OCI-LY1 (cell line): ENCODE measurements at regions not wholly inside any gene's neighbourhood (a gene's known extent, or its start where the extent isn't known, plus 50 kb on each side); places are given as distances from the start of the nearest gene placed in this dataset.

Experiments
- H2AFZ ChIP-seq: fragments of 200-600 bp; sonication (generic), shearing (Covaris generic); 2 replicates; pipeline ENCODE4 v1.6.0; 2014; ENCODE audit warnings: antibody characterized with exemption, mild to moderate bottlenecking, low read length
- H3F3A ChIP-seq: fragments of 200-600 bp; sonication (generic), shearing (Covaris generic); 2 replicates; pipeline ENCODE4 v1.6.0; 2014; ENCODE audit warnings: mild to moderate bottlenecking, antibody characterized with exemption, low read length, moderate library complexity; ENCODE audit not compliant: insufficient read depth
- H3K27ac ChIP-seq: fragments of 200-600 bp; sonication (generic); 2 replicates; pipeline ENCODE4 v1.5.1; 2014; ENCODE audit warnings: low read length, mixed run types, mild to moderate bottlenecking, low read depth; ENCODE audit not compliant: poor library complexity, severe bottlenecking
- H3K27me3 ChIP-seq: fragments of 200-600 bp; sonication (generic); 2 replicates; pipeline ENCODE4 v1.6.0; 2014; ENCODE audit warnings: antibody characterized with exemption, mild to moderate bottlenecking, low read length, moderate library complexity; ENCODE audit not compliant: insufficient read depth
- H3K36me3 ChIP-seq: fragments of 200-600 bp; sonication (generic); 2 replicates; pipeline ENCODE4 v1.6.1; 2014; ENCODE audit warnings: mild to moderate bottlenecking, antibody characterized with exemption, low read length, moderate library complexity, mixed read lengths; ENCODE audit not compliant: insufficient read depth
- H3K4me1 ChIP-seq: fragments of 200-600 bp; sonication (generic); 2 replicates; pipeline ENCODE4 v1.5.1; 2014; ENCODE audit warnings: mild to moderate bottlenecking, low read length, moderate library complexity; ENCODE audit not compliant: insufficient read depth, severe bottlenecking
- H3K4me2 ChIP-seq: fragments of 200-600 bp; sonication (generic), shearing (Covaris generic); 2 replicates; pipeline ENCODE4 v1.6.1; 2014; ENCODE audit warnings: low read length
- H3K4me3 ChIP-seq: fragments of 200-600 bp; sonication (generic); 2 replicates; pipeline ENCODE4 v1.5.1; 2014; ENCODE audit warnings: low read length, low read depth, mild to moderate bottlenecking, mixed read lengths; ENCODE audit not compliant: poor library complexity, severe bottlenecking
- H3K79me2 ChIP-seq: fragments of 200-600 bp; shearing (Covaris generic); 2 replicates; pipeline ENCODE4 v1.6.1; 2016; ENCODE audit warnings: mixed run types, low read length, mixed read lengths; ENCODE audit not compliant: insufficient read depth
- H3K9ac ChIP-seq: fragments of 200-600 bp; sonication (generic), shearing (Covaris generic); 2 replicates; pipeline ENCODE4 v1.6.1; 2014; ENCODE audit warnings: mild to moderate bottlenecking, low read length, mixed read lengths
- H3K9me2 ChIP-seq: fragments of 200-600 bp; sonication (generic), shearing (Covaris generic); 2 replicates; pipeline ENCODE4 v1.6.1; 2014; ENCODE audit warnings: low read depth, mild to moderate bottlenecking, low read length, mixed read lengths
- H3K9me3 ChIP-seq: fragments of 200-600 bp; shearing (Covaris generic); 2 replicates; pipeline ENCODE4 v1.6.1; 2014; ENCODE audit warnings: low read length, mixed read lengths
- H4K20me1 ChIP-seq: fragments of 200-600 bp; sonication (generic), shearing (Covaris generic); 2 replicates; pipeline ENCODE4 v1.6.0; 2016; ENCODE audit warnings: mild to moderate bottlenecking, low read length; ENCODE audit not compliant: insufficient read depth
- CTCF ChIP-seq: fragments of 200-600 bp; sonication (generic), shearing (Covaris generic); IDR thresholded peaks from 2 replicates; pipeline ENCODE4 v1.5.1; 2017; ENCODE audit warnings: mild to moderate bottlenecking, antibody characterized with exemption, low read length, moderate library complexity, mixed read lengths
- EZH2 ChIP-seq: fragments of 200-600 bp; sonication (generic), shearing (Covaris generic); IDR thresholded peaks from 2 replicates; pipeline ENCODE4 v1.8.0; 2017; ENCODE audit warnings: borderline replicate concordance, mixed run types, mild to moderate bottlenecking, antibody characterized with exemption, low read length, moderate library complexity, mixed read lengths

DNA sequence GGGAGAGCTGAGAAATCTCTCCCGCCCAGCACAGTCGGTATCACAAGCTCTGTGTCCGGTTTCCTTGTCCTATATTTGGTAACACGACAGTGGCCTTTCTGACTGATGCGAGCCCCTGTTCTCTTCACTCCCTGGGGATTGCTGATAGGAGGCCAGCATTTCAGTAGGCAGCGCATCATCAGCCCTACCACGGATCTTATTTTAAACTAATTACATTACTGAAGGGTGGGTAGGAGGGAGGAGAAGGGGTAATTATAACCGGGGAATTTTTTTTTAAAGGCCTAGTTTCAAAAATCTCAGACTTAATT lies 125.6 kb upstream of the LGALSL start:
- no peak overlapping the region for H2AFZ ChIP-seq
- peak overlapping the region; percentile 41; the same call in 1 of the 2 replicates for H3K4me2 ChIP-seq
- no peaks in the 10 kb centered on the region for H3K9me3 ChIP-seq
- no peak overlapping the region for H3K4me3 ChIP-seq
- no peaks in the 10 kb centered on the region for H3K79me2 ChIP-seq
- no peak for TF ChIP-seq CTCF
- no peak for TF ChIP-seq EZH2
- no peaks in the 10 kb centered on the region for H4K20me1 ChIP-seq
- no peaks in the 10 kb centered on the region for H3F3A ChIP-seq
- H3K27me3 ChIP-seq: 0 out of 2 replicates have a peak, but pooled peaks cover 6% of the 10 kb centered on the region
- no peak overlapping the region; the same call in 1 of the 2 replicates for H3K9ac ChIP-seq
- no peaks in the 10 kb centered on the region for H3K36me3 ChIP-seq
- no peaks in the 10 kb centered on the region for H3K9me2 ChIP-seq
- peaks cover 37% of the 10 kb centered on the region for H3K4me1 ChIP-seq
- no peak overlapping the region for H3K27ac ChIP-seq

DNA sequence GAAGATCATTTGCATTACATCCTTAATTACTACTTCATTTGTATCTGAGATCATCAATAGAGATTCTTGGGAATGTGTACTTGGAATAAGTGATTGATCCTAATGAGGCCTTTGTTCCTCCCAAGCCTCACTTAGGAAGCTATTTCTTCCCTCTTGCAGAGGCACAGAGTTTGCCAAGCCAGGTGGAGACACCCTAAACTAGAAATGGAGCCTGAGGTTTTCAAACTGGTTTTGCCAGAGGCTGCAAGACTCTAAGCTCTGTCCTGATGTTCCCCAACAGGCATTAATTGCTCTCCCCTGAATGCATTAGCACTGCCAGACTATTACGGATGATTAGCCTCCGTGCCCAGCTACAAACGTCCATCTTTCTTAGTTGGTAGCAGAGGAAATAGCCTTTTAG lies 125.2 kb upstream of the LGALSL start:
- H3K4me2 ChIP-seq: no peak overlapping the region
- H3K27ac ChIP-seq: no peak overlapping the region
- no peaks in the 10 kb centered on the region for H3K9me3 ChIP-seq
- H3K79me2 ChIP-seq: no peaks in the 10 kb centered on the region
- no peak overlapping the region for H2AFZ ChIP-seq
- 0 out of 2 replicates have a peak, but pooled peaks cover 2% of the 10 kb centered on the region for H3K27me3 ChIP-seq
- no peaks in the 10 kb centered on the region for H3K36me3 ChIP-seq
- H3K4me1 ChIP-seq: peaks cover 37% of the 10 kb centered on the region
- H3K9ac ChIP-seq: no peak overlapping the region
- H4K20me1 ChIP-seq: no peaks in the 10 kb centered on the region
- H3K4me3 ChIP-seq: no peak overlapping the region
- TF ChIP-seq CTCF (no peak), EZH2 (no peak)
- H3K9me2 ChIP-seq: no peaks in the 10 kb centered on the region
- H3F3A ChIP-seq: no peaks in the 10 kb centered on the region

- H3K27me3 ChIP-seq: no peaks in the 10 kb centered on the region
- H3K4me3 ChIP-seq: no peak overlapping the region
- H3K9me2 ChIP-seq: no peaks in the 10 kb centered on the region
- H3K4me2 ChIP-seq: no peak overlapping the region
- no peak for TF ChIP-seq CTCF
- TF ChIP-seq EZH2: no peak
- no peaks in the 10 kb centered on the region for H3K9me3 ChIP-seq
- H3K27ac ChIP-seq: no peak overlapping the region
- no peaks in the 10 kb centered on the region for H3F3A ChIP-seq
- no peak overlapping the region for H2AFZ ChIP-seq
- H3K4me1 ChIP-seq: peaks cover 37% of the 10 kb centered on the region
- H3K36me3 ChIP-seq: no peaks in the 10 kb centered on the region
- no peak overlapping the region for H3K9ac ChIP-seq
- no peaks in the 10 kb centered on the region for H4K20me1 ChIP-seq
- H3K79me2 ChIP-seq: no peaks in the 10 kb centered on the region
Measured at GRCh38 chr2:64329848-64330247, 124.1 kb upstream of the LGALSL start.
